CD4-positive, alpha-beta T cell (primary cell): ENCODE measurements at regions not wholly inside any gene's neighbourhood (a gene's known extent, or its start where the extent isn't known, plus 50 kb on each side); places are given as distances from the start of the nearest gene placed in this dataset.
"Not testable (repeated sequence)": the region's sequence is repeated elsewhere in the genome, so short reads cannot be mapped to it uniquely, and the experiment has no call there.

ENCODE experiments used
- ATAC-seq: fragments of 200-7000 bp; cut with Tn5 transposase; one replicate; pipeline ENCODE4 v1.10.0; 2022; ENCODE audit warnings: mild to moderate bottlenecking; ENCODE audit not compliant: poor library complexity
- CTCF ChIA-PET: fragments of 350-600 bp; sonication (Branson Sonifier 250); formaldehyde crosslinking; loops from one replicate; lab custom pipeline; 2021; ENCODE audit warnings: antibody characterized with exemption, inconsistent platforms; lab: Charles Lee
- POLR2A ChIA-PET: fragments of 350-600 bp; sonication (Branson Sonifier 250); formaldehyde crosslinking; loops from one replicate; lab custom pipeline; 2021; ENCODE audit warnings: antibody characterized with exemption, inconsistent platforms; lab: Charles Lee
- DNase-seq, 14 experiments: peaks; one replicate each; pipeline ENCODE4 v3.0.0-alpha.2; 2013 to 2020; ENCODE audit warnings: mixed read lengths in 2 of 14
- H3K27ac ChIP-seq, 2 donors: one replicate each; pipeline versions ENCODE4 v1.5.1 to v1.7.0; 2013; ENCODE audit warnings: low read length in 2 of 2, low read depth in 1 of 2, mild to moderate bottlenecking in 1 of 2
- H3K27me3 ChIP-seq, 2 experiments: 1 replicate in 1 of 2; 2 replicates in 1 of 2; pipeline versions ENCODE4 v1.6.1 to v1.7.0; 2013; ENCODE audit warnings: low read length in 2 of 2, control low read depth in 1 of 2, mild to moderate bottlenecking in 1 of 2, moderate library complexity in 1 of 2; ENCODE audit not compliant: insufficient read depth in 2 of 2, control insufficient read depth in 1 of 2
- H3K36me3 ChIP-seq: one replicate; pipeline ENCODE4 v1.6.1; 2013; ENCODE audit warnings: low read length, control low read depth; ENCODE audit not compliant: insufficient read depth
- H3K4me1 ChIP-seq: one replicate; pipeline ENCODE4 v1.6.1; 2013; ENCODE audit warnings: low read length, control low read depth; ENCODE audit not compliant: insufficient read depth
- H3K4me3 ChIP-seq: one replicate; pipeline ENCODE4 v1.5.1; 2013; ENCODE audit warnings: mild to moderate bottlenecking, low read length, moderate library complexity
- H3K9me3 ChIP-seq, 2 experiments: 1 replicate in 1 of 2; 2 replicates in 1 of 2; pipeline versions ENCODE4 v1.6.1 to v1.7.0; 2013; ENCODE audit warnings: low read length in 2 of 2, mild to moderate bottlenecking in 2 of 2, control low read depth in 1 of 2, moderate library complexity in 1 of 2; ENCODE audit not compliant: control insufficient read depth in 1 of 2, insufficient read depth in 1 of 2
- H3K27ac Mint-ChIP-seq: one replicate; pipeline ENCODE4 v1.8.0; 2020; ENCODE audit warnings: mixed read lengths
- H3K27me3 Mint-ChIP-seq: one replicate; pipeline ENCODE4 v1.8.0; 2021; ENCODE audit warnings: mixed read lengths
- H3K36me3 Mint-ChIP-seq: one replicate; pipeline ENCODE4 v1.8.0; 2021; ENCODE audit warnings: low read depth, mixed read lengths
- H3K4me1 Mint-ChIP-seq: one replicate; pipeline ENCODE4 v1.8.0; 2021; ENCODE audit warnings: low read depth, mixed read lengths
- H3K4me3 Mint-ChIP-seq: one replicate; pipeline ENCODE4 v1.8.0; 2020; ENCODE audit warnings: mild to moderate bottlenecking, mixed read lengths
- H3K9me3 Mint-ChIP-seq: one replicate; pipeline ENCODE4 v1.8.0; 2020; ENCODE audit warnings: mixed read lengths
- intact Hi-C, 2 experiments: fragments of 100-400 bp; cut with DNase I in 1 of 2; cut with micrococcal nuclease in 1 of 2; formaldehyde crosslinking; loops; one replicate each; pipeline versions ENCODE4 v1.15.1 to v1.9.0; 2023 to 2025; cut with DNase I, micrococcal nuclease
- TF ChIP-seq, protein P1 (sequence below): fragments of 200-600 bp; IDR thresholded peaks from one replicate; pipeline ENCODE4 v1.8.0; 2022; ENCODE audit warnings: antibody characterized with exemption, mild to moderate bottlenecking

DNA sequence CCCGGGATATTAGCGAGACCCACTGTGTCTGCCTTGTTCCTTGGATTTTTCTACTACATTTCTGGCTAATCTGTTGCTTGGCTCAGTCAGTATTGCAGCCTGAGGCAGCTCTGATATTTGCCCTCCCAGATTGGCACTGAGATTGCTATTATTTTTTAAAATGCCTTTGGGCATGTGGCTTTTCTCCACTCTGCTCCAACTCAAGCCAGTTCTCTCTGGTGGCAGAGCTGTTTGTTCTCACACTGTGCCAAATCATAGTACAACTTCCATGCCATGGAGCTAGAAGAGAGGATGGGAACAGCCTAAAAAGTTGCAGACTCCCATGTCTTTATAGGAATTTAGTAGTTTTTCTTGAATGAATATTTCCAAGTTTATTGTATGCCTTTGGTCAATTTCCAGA is 155.9 kb upstream of the ATP10B start:
- Mint-ChIP-seq H3K4me1 (no peaks in the 10 kb centered on the region), H3K36me3 (no peaks in the 10 kb centered on the region), H3K27ac (no peak overlapping the region), H3K4me3 (no peak overlapping the region), H3K9me3 (peaks cover 13% of the 10 kb centered on the region), H3K27me3 (no peaks in the 10 kb centered on the region)
- TF ChIP-seq, protein P1, sequence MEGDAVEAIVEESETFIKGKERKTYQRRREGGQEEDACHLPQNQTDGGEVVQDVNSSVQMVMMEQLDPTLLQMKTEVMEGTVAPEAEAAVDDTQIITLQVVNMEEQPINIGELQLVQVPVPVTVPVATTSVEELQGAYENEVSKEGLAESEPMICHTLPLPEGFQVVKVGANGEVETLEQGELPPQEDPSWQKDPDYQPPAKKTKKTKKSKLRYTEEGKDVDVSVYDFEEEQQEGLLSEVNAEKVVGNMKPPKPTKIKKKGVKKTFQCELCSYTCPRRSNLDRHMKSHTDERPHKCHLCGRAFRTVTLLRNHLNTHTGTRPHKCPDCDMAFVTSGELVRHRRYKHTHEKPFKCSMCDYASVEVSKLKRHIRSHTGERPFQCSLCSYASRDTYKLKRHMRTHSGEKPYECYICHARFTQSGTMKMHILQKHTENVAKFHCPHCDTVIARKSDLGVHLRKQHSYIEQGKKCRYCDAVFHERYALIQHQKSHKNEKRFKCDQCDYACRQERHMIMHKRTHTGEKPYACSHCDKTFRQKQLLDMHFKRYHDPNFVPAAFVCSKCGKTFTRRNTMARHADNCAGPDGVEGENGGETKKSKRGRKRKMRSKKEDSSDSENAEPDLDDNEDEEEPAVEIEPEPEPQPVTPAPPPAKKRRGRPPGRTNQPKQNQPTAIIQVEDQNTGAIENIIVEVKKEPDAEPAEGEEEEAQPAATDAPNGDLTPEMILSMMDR, result no peak
- H3K27ac ChIP-seq, result no peak overlapping the region
- no peaks in the 10 kb centered on the region for H3K4me1 ChIP-seq
- no peak for ATAC-seq
- no peaks in the 10 kb centered on the region for H3K27me3 ChIP-seq
- H3K9me3 ChIP-seq, result no peaks in the 10 kb centered on the region
- no peak overlapping the region for H3K4me3 ChIP-seq
- no peak for DNase-seq
- intact Hi-C loops, result no loop called here
- H3K36me3 ChIP-seq, result no peaks in the 10 kb centered on the region
- CTCF ChIA-PET, result no interaction called here
- POLR2A ChIA-PET, result no interaction called here

DNA sequence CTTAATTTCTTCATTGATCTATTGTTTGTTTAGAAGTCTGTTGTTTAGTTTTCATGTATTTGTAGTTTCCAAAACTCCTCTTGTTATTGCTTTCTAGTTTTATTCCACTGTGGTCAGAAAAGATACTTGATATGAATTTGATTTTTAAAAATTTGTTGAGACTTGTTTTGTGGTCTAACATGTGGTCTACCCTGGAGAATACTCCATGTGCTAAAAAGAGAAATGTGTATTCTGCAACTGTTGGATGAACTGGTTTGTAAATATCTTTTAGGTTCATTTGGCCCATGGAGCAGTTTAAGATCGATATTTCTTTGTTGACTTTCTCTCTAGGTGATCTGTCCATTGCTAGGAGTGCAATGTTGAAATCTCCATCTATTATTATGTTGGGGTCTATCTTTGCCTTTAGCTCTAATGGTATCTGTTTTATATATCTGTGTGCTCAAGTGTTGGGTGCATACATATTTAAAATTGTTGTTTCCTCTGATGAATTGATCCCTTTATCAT is 150.6 kb upstream of the ATP10B start:
- Histone ChIP-seq H3K36me3 (no peaks in the 10 kb centered on the region), H3K9me3 (peaks cover 0 to 3% of the 10 kb centered on the region in 2 experiments), H3K4me1 (no peaks in the 10 kb centered on the region), H3K27ac (no peak overlapping the region), H3K4me3 (no peak overlapping the region), H3K27me3 (no peaks in the 10 kb centered on the region)
- no peak overlapping the region for H3K4me3 Mint-ChIP-seq
- H3K27me3 Mint-ChIP-seq, result no peaks in the 10 kb centered on the region
- ChIA-PET POLR2A (no interaction called here), CTCF (no interaction called here)
- no peak overlapping the region for H3K27ac Mint-ChIP-seq
- TF ChIP-seq, protein P1, result no peak
- DNase-seq, result no peak
- no peaks in the 10 kb centered on the region for H3K36me3 Mint-ChIP-seq
- H3K9me3 Mint-ChIP-seq, result peaks cover 17% of the 10 kb centered on the region
- H3K4me1 Mint-ChIP-seq, result no peaks in the 10 kb centered on the region
- intact Hi-C loops, result no loop called here
- no peak for ATAC-seq

DNA sequence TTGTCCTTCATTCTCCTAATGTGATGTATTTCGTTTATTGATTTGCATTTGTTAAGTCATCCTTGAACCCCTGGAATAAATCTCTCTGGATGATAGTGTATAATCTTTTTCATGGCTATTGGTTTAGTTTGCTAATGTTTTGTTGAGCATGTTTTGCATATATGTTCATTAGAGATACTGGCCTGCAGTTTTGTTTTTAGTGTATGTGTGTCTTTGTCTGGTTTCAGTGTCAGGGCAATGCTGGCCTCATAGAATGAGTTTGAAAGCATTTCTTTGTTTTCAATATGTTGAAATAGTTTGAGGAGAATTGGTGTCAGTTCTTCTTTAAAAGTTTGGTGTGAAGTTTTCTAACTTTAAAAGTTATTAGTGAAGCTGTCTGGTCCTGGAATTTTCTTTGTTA is 149.6 kb upstream of the ATP10B start:
- H3K27ac ChIP-seq, result no peak overlapping the region
- TF ChIP-seq, protein P1, result no peak
- no peak for ATAC-seq
- ChIA-PET CTCF (no interaction called here), POLR2A (no interaction called here)
- peaks cover 0 to 3% of the 10 kb centered on the region in 2 experiments for H3K9me3 ChIP-seq
- H3K4me1 Mint-ChIP-seq, result no peaks in the 10 kb centered on the region
- DNase-seq, result no peak
- no peak overlapping the region for H3K27ac Mint-ChIP-seq
- H3K4me1 ChIP-seq, result no peaks in the 10 kb centered on the region
- intact Hi-C loops, result no loop called here
- H3K9me3 Mint-ChIP-seq, result peaks cover 18% of the 10 kb centered on the region
- H3K27me3 ChIP-seq, result no peaks in the 10 kb centered on the region
- H3K36me3 ChIP-seq, result no peaks in the 10 kb centered on the region
- H3K27me3 Mint-ChIP-seq, result no peaks in the 10 kb centered on the region
- no peak overlapping the region for H3K4me3 Mint-ChIP-seq
- no peaks in the 10 kb centered on the region for H3K36me3 Mint-ChIP-seq
- no peak overlapping the region for H3K4me3 ChIP-seq

DNA sequence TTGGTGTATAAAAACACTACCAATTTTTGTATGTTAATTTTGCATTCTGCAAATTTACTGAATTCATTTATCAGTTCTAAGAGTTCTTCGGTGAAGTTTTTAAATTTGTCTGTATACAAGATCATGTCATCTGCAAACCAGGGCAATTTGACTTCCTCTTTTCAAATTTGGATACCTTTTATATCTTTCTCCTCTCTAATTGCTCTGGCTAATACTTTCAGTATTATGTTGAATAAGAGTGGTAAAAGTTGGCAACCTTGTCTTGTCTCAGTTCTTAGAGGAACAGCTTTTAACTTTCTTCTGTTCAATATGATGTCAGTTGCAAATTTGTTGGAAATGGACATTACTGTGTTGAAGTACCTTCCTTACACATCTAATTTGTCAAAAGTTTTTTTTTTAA is 149.1 kb upstream of the ATP10B start:
- H3K27me3 ChIP-seq, ATAC-seq, CTCF ChIA-PET, H3K4me1 Mint-ChIP-seq, H3K27me3 Mint-ChIP-seq, H3K36me3 Mint-ChIP-seq, H3K9me3 ChIP-seq, DNase-seq, H3K4me1 ChIP-seq, H3K27ac ChIP-seq, H3K4me3 ChIP-seq, H3K4me3 Mint-ChIP-seq, intact Hi-C loops, H3K36me3 ChIP-seq, POLR2A ChIA-PET, H3K27ac Mint-ChIP-seq: not testable (repeated sequence)
- peaks cover 18% of the 10 kb centered on the region for H3K9me3 Mint-ChIP-seq
